HG02884 (cell line): ENCODE measurements at regions not wholly inside any gene's neighbourhood (a gene's known extent, or its start where the extent isn't known, plus 50 kb on each side); places are given as distances from the start of the nearest gene placed in this dataset.
"Not testable (repeated sequence)": the region's sequence is repeated elsewhere in the genome, so short reads cannot be mapped to it uniquely, and the experiment has no call there.

ENCODE experiments used
- ATAC-seq: cut with Tn5 transposase; IDR thresholded peaks from one replicate; pipeline ENCODE4 v1.9.1; 2021; ENCODE audit warnings: mild to moderate bottlenecking, moderate library complexity; ENCODE audit not compliant: unreplicated experiment

- ATAC-seq = no peak
Observed at GRCh38 chr4:12499693-12500092, 984.4 kb downstream of the RAB28 start.

- ATAC-seq = no peak
Observed at GRCh38 chr4:12495211-12495610, 988.9 kb downstream of the RAB28 start.

GRCh38 chr4:12492730-12493393 lies 991.3 kb downstream of the RAB28 start:
- no peak for ATAC-seq

- ATAC-seq = no peak
Observed at GRCh38 chr4:12488672-12489071, 995.5 kb downstream of the RAB28 start.

- no peak for ATAC-seq
Observed at GRCh38 chr4:12487000-12487399, 997.1 kb downstream of the RAB28 start.

GRCh38 chr4:12472087-12472486 lies 1012.1 kb downstream of the RAB28 start:
- no peak for ATAC-seq

GRCh38 chr4:12471193-12471592 lies 1012.9 kb downstream of the RAB28 start:
- ATAC-seq = no peak

GRCh38 chr4:12461576-12461975 lies 1022.6 kb downstream of the RAB28 start:
- ATAC-seq = not testable (repeated sequence)

GRCh38 chr4:12459126-12459525 lies 1025.0 kb downstream of the RAB28 start:
- no peak for ATAC-seq

GRCh38 chr4:12458621-12459020 lies 1025.5 kb downstream of the RAB28 start:
- ATAC-seq = no peak

GRCh38 chr4:12452291-12452690 lies 1023.6 kb upstream of the HS3ST1 start:
- no peak for ATAC-seq

GRCh38 chr4:12447451-12447850 lies 1018.8 kb upstream of the HS3ST1 start:
- no peak for ATAC-seq

GRCh38 chr4:12446657-12447185 lies 1018.0 kb upstream of the HS3ST1 start:
- no peak for ATAC-seq

GRCh38 chr4:12446256-12446655 lies 1017.6 kb upstream of the HS3ST1 start:
- ATAC-seq = no peak

- no peak for ATAC-seq
Observed at GRCh38 chr4:12445711-12446235, 1017.1 kb upstream of the HS3ST1 start.

GRCh38 chr4:12439633-12440305 lies 1011.1 kb upstream of the HS3ST1 start:
- ATAC-seq = no peak

- not testable (repeated sequence) for ATAC-seq
Observed at GRCh38 chr4:12431259-12431658, 1002.6 kb upstream of the HS3ST1 start.

GRCh38 chr4:12421364-12421763 lies 992.7 kb upstream of the HS3ST1 start:
- no peak for ATAC-seq

- ATAC-seq = no peak
Observed at GRCh38 chr4:12416755-12417154, 988.1 kb upstream of the HS3ST1 start.

GRCh38 chr4:12414181-12414812 lies 985.6 kb upstream of the HS3ST1 start:
- ATAC-seq = no peak

GRCh38 chr4:12411072-12411471 lies 982.4 kb upstream of the HS3ST1 start:
- ATAC-seq = no peak
